Muscle of back (tissue), 3 donors: ENCODE measurements at regions not wholly inside any gene's neighbourhood (a gene's known extent, or its start where the extent isn't known, plus 50 kb on each side); places are given as distances from the start of the nearest gene placed in this dataset.
"Not testable (repeated sequence)": the region's sequence is repeated elsewhere in the genome, so short reads cannot be mapped to it uniquely, and the experiment has no call there.

Experiments used
- DNase-seq, 3 donors: peaks; one replicate each; pipeline versions ENCODE4 v3.0.0 to v3.0.0-alpha.2; 2013

DNA sequence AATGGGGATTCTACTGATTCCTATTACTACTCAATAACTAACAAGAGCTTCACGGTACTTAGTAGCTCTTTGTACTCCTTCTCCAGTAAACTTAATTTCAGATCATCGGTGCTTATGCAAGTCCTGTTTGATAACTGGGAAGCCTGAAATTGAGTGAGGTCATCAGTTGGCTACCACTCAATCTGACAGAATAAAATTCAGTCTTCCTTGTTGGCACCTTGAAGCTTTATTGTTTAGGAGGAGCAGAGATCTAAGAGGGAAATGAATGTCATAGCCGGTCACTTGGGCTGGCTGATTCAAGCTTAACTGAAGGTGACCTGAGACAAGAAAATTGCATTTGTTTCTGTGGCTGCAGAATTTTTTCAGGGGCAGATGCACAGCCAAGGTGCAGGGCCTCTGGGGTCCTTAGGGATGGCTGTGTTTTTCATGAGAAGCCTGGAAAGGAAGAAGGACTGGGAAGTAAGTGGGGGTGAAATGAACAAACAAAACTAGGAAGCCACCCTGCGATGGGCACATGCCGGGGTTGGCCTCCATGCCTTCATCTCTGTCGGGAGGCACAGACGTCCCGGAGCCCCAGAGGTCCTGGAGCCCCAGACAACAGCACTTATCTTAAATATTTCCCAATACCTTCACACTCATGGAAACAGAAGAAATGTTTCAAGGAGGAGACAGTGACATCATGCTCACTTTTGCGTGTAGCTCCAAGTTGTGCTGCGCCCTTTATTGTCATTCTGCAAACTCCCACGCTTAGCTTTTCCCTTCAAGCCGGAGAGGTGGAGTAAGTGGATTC lies 85.0 kb upstream of the KIF5B start:
- peak in 1 of 3 donors; percentile 42 for DNase-seq

DNA sequence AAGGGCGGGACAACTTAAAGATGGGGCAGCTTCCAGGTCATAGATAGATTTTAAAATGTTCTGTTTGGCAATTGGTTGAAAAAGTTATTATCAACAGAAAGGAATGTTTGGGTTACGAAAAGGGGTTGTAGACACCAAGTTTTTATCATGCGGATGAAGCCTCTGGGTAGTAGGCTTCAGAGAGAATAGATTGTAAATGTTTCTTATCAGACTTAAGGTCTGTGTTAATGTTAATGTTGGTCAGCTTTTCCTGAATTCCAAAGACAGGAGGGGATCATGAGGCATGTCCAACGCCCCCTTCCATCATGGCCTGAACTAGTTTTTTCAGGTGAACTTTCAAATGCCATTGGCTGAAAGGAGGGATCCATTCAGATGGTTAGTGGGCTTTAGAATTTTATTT lies 84.2 kb upstream of the KIF5B start:
- no peak for DNase-seq

DNA sequence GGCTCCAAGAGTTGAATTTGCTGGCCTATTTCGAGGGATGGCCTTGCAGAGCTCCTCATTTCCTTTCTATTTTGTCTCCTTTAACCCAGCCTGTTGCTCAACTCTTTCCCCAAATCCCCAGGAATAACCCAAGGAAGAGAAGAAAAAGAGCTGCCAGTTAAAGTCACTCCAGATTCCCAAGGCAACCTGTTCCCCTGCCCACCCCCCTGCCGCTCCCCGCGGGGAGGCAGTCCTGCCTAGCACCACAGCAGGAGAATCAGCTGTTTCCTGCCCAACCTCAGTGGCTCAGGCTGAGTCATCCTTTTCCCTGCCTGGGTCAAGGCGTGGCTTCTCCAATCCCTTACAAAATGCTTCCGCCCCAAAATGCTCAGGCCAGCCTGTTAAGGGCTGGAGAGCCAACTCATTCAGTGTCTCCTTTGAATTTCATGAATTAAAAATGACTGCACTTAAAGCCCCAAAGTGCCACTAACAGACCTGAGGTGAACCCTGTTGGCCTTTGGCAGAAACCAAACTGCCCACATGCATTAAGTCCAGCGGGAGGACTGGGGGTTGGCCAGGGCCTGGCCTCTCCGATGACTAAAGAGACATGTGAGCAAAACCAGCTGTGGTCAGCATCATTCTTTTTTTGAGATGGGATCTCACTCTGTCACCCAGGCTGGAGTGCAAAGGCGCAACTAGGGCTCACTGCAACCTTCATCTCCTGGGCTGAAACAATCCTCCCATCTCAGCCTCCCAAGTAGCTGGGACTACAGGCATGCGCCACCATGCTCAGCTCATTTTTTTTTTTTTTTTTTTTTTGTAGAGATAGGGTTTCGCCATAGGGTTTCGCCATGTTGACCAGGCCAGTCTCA lies 83.2 kb upstream of the KIF5B start:
- peak; percentile 40 to 72 (median 72) for DNase-seq

DNA sequence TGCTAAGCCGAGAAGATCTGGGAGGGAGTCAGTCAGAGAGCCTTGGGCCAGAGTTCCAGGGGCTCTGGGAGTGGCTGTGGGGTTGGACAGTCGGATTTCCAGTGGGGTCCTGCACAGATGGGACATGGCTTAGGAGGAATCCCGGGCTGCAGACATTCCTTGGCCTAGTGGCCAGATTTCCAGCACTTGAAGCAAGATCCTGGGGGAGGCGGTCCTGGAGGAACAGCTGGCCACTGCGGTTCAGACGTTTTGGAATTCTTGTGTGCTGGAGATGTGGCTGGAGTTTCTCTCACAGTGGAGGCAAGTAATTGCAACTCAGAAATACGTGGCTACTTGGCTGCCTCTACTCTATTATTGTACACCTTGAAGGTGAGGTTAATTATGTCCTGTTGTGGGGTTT lies 80.7 kb upstream of the KIF5B start:
- DNase-seq = not testable (repeated sequence)

DNA sequence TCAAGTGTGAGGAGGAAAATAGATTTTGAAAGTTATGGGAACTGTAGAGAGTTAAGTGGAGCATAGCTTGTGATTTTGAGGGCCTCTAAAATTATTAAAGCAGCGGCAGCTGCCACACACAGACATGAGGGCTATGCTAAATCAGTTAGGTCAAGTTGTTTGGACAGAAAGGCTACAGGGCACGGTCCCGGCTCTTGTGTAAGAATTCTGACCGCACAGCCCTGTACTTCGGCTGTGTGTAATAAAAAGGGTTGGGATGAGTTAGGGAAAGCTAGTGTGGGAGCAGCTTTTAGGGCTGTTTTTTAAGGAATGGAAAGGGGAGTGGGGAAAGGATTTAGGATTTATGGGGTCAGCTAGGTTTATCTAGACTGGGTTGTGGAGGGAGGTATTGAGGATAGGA lies 79.6 kb upstream of the KIF5B start:
- DNase-seq = not testable (repeated sequence)

DNA sequence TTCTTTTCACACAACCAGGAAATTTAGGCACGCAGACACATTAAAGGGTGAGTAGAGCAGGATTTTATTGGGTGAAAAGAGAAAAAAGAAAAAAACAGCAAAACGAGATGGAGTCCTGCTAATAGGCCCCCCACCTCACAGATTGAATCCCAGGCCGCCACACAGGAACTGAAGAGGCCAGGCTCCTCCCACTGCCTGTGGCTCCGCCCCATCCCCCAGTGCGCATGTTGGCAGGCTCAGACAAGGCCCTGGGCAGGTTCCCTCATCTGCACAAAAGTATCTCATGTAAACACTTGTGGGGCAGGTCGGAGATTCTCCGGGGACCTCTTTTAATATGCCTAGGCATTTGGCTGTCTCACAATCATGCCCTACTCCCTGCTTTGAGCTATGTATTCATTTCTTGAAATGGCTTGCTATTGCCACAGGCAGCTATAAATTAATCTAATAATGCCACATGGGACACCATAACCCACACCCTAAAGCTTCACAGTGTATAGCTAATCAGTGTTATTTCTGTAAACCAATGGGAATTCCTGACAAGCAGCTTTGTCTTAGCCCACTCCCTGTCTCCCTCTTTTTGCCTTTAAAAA lies 76.2 kb upstream of the KIF5B start:
- DNase-seq = no peak

DNA sequence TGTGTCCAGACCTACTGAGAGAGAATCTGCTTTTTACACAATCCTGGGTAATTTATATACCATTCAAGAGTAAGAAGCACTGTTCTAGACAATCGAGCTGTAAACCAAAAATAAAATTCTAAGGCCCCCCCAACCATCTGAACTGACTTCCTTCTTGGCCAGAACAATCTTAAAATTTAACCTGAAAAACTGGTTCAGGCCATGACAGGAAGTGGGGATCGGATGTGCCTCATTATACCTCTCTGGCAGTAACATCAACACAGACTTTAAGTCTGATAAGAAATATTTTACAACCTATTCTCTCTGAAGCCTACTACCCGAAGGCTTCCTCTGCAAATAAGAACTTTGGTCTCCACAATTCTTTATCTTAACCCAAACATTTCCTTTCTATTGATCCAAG lies 75.2 kb upstream of the KIF5B start:
- no peak for DNase-seq

DNA sequence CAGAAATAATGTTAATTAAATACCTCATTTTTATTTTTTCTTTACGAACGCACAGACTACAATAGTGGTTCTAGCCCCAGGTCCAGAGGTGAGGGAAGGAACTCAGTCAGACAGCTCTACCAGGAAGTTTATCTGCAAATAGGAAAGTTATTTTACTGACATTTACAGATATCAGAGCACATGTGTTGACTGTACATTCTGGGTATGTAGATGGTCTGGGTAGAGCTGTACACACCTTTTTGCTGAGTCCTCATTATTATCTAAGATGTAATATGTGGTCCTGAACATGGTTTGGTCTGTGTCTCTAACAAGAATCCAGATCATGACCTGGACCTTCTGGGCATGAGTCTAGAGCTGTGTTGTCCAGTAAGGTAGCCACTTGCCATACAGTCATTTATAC lies 74.6 kb upstream of the KIF5B start:
- no peak for DNase-seq

DNA sequence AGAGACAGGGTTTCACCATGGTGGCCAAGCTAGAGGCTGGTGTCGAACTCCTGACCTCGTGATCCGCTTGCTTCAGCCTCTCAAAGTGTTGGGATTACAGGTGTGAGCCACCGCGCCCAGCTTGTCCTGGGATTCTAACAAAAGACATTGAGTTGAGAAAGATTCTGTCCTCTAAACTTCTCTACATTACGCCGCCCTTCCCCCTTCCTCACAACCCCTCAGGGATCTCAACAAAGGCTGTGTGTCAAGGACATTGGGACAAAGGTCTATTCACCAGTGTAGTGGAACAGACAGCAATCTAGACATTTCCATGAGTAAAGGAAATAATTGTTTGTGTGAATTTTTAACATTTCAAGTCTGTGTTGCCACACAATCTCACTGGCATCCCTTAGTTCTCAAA lies 68.8 kb upstream of the KIF5B start:
- DNase-seq = no peak

DNA sequence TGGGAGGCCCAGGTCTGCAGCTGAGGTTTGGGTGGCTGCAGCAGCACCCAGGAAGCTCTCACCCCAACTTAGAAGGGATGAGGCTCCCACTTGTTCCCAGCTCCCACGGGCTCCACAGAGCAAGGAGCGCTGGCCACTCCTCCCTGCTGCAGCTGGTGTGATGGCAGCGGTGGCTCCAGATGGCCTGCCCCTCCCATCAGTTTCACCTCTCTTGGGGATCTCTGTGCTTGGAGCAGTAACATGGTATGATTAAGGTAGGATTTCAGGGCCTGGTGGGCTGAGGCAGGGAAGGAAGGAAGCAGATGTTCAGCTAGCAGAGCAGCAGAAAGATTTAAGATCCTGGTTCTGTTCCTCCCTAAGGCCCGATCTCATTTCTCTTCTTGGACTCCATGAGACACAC lies 66.8 kb upstream of the KIF5B start:
- DNase-seq = peak in 1 of 3 donors; percentile 62

DNA sequence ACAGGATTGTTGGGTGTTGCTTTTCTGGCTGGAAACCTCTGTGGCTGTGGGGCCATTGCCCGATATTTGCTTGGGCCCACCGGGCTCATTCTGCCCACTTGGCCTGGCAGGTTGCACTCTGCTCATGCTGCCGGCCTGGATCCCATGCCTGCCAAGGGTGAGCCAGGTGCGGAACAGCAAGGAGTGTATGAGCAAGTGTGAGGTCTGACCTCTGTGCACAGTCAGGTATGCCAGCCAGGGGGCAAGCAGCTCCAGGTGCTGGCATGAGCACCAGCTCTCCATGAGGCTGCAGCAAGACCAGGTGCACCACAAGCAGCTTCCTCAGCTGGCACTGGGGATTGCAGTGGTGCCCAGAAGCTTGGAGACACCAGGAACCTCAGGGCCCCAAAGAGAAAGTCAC lies 65.4 kb upstream of the KIF5B start:
- no peak for DNase-seq

DNA sequence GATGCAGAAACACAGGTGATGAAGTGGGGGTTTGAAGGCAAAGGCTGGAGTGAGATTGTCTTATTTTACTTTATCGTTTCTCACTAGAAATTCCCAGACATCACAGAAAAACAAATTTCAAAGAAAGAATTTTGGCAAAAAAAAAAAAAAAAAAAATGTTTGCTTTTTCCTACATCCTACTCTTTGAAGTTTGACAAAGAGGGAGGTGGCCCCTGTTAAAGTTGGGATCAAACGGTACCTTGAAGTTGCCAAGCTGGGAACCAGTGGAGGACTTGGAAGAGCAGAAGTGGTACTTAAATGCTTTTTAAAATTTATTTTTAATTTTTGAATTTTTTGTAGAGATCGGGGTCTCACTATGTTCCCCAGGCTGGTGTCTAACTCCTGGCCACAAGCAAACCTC lies 63.9 kb upstream of the KIF5B start:
- DNase-seq = no peak

DNA sequence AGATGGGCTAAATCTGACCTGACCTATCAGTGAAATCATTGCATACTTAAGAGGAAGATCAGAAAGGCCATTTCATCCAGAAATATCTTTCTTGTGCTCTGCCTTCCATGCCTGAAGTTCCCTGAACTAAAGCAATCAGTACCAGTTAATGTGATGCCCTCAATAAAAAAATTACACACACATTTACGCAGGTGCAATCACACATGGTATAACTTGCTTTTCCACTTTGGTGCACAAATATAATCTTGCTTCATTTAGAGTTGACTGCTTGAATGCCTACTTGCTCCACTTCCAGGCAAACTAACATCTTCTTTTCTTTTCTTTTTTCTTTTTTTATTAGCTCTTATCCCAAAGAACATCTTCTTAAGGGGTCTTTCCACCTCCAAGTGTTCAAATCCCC lies 58.3 kb upstream of the KIF5B start:
- DNase-seq = no peak

DNA sequence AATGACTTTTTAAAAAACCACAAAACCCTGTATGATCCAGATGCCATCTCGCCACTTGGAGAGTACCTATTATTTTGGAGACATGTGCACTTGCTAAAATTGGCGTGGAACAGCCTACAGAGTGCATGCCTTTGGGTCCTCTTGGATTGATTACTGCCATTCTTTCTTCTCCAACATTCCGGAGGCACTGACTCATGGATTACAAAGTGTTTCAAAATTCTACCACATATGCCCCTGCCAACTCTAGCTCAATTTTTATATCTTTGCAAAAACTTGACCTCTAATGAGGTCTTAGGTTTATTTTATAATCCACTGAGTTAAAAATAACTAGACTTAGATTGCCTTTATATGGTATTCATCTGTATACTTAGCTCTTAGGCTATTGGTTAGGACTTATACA lies 55.8 kb upstream of the KIF5B start:
- peak in 1 of 3 donors; percentile 24 for DNase-seq

DNA sequence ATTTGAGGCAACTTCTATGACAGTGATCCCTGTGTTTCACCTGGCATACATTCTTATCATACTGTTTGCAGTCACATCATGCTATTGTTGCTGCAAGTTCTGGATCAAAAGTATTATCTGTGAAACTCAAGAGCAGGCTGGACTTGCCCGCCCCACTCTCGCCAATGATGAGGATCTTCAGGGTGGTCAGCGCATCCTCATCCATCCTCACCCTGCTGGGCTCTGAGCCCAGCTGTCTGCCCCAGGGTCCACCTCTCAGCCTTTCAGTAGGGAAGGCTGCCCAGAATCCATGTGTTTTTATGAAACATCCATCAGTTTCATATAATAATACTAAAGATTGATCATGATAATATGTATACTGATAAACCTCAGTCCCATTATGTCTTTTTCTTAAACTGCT lies 55.4 kb upstream of the KIF5B start:
- no peak for DNase-seq

DNA sequence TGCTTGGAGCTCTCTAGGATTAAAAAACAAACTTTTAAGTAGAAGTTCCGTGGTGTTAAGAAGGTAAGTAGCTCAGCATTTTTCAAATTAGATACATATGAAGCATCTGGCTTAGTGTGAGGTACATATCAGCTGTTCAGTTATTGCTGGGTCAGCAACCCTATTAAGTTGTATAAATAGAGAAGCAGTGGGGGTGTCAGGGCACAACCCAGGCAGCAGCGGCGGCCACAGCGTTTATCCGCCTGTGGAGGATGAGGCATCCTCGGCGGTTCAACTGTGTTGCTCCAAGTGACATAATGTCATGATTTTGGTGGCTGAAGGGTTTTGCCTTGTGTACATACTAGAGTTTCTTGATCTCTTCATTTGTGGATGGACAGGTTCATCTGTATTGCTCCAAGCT lies 54.6 kb upstream of the KIF5B start:
- no peak for DNase-seq

DNA sequence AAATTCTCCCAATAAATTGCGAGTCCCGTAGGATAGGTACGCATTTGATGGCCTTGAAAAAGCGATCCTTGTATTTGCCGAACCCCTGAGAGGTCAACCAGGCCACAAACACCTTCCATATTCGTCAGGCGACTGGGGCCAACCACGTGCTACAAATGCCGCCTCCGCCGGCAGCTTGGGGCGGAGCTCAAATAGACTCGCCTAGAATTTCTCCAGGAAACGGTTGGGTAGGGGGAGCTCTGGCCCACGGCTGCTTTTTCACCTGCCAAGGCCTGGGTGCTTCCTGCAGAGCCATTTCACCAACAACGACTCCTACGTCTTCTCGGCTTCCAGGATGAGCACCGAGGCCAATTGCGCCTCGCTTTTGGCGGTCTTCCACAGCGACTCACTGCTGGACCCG lies 53.4 kb upstream of the KIF5B start:
- no peak for DNase-seq
